ENCODE measurements at regions not wholly inside any gene's neighbourhood (a gene's known extent, or its start where the extent isn't known, plus 50 kb on each side); places are given as distances from the start of the nearest gene placed in this dataset.

DNA sequence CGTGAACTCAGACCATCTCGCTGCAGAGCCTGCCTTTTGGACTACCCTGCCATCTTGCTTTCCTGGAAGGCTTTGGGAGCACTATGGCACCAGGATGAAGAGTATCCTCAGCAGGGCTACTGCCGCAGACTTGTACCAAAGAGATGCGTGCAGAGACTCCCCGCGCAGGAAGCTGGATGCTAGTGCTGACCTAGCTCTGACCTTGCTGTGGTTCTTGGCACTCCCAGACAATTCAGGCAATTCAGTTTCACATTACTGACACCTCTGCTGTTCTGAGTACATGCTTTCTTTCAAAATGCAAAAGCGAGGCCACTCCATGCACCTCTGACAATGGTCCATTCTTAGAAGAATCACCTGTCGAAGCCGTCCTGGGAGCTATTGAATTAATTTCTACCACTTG, 251.5 kb upstream of the MEX3C start:
- TF ChIP-seq, protein P1, sequence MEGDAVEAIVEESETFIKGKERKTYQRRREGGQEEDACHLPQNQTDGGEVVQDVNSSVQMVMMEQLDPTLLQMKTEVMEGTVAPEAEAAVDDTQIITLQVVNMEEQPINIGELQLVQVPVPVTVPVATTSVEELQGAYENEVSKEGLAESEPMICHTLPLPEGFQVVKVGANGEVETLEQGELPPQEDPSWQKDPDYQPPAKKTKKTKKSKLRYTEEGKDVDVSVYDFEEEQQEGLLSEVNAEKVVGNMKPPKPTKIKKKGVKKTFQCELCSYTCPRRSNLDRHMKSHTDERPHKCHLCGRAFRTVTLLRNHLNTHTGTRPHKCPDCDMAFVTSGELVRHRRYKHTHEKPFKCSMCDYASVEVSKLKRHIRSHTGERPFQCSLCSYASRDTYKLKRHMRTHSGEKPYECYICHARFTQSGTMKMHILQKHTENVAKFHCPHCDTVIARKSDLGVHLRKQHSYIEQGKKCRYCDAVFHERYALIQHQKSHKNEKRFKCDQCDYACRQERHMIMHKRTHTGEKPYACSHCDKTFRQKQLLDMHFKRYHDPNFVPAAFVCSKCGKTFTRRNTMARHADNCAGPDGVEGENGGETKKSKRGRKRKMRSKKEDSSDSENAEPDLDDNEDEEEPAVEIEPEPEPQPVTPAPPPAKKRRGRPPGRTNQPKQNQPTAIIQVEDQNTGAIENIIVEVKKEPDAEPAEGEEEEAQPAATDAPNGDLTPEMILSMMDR (IDR thresholded peaks at IDR 0.05; ENCODE audit: low read depth, low read length): no peak
- no peak for TF ChIP-seq EZH2phosphoT487 (IDR thresholded peaks at IDR 0.05; ENCODE audit: low read depth)
